ENCODE measurements at regions not wholly inside any gene's neighbourhood (a gene's known extent, or its start where the extent isn't known, plus 50 kb on each side); places are given as distances from the start of the nearest gene placed in this dataset.

DNA sequence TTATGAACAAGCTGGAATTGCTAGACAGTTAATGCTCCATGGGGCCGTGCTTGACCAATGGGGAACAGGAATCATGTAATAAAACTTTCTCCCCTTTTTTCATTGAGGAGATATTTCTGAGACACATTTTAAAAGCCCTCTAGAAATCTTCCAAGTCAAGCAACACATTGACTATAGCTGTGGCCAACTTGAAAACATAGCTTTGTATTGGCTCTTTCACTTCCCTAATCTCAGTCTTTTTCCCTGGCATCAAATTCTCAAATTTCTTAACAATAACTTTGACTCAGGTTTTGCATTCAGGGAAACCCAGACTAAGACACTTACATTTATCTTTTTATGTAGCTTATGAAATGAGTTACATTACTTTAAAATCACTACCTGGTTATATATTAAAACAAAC lies 947.1 kb upstream of the MBL2 start (continued):
- TF ChIP-seq, protein P1, sequence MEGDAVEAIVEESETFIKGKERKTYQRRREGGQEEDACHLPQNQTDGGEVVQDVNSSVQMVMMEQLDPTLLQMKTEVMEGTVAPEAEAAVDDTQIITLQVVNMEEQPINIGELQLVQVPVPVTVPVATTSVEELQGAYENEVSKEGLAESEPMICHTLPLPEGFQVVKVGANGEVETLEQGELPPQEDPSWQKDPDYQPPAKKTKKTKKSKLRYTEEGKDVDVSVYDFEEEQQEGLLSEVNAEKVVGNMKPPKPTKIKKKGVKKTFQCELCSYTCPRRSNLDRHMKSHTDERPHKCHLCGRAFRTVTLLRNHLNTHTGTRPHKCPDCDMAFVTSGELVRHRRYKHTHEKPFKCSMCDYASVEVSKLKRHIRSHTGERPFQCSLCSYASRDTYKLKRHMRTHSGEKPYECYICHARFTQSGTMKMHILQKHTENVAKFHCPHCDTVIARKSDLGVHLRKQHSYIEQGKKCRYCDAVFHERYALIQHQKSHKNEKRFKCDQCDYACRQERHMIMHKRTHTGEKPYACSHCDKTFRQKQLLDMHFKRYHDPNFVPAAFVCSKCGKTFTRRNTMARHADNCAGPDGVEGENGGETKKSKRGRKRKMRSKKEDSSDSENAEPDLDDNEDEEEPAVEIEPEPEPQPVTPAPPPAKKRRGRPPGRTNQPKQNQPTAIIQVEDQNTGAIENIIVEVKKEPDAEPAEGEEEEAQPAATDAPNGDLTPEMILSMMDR (IDR thresholded peaks at IDR 0.05 in 2 of 3, conservative IDR thresholded peaks at IDR 0.05 in 1 of 3; ENCODE audit: borderline replicate concordance in 1 of 3, insufficient read depth in 1 of 3, low read depth in 2 of 3, low read length in 2 of 3): no peak

DNA sequence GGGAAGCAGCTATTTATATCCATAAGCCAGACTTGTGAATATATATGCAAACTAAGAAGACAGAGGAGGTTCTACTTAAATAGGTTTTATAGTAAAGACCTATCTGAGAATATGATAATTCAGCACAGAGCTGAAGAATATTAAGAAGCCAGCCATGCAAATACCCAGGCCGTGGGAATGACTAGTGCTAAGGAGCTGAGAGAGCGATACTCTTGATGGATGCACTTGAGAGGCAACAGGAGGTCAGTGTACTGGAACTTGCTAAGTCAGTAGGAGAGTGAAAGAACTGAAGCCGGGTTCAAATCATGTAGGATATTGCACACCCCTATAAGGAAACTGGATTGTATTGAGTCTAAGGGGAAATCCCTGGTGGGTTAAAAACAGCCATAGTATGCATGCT lies 943.6 kb upstream of the MBL2 start:
- no peaks in the 10 kb centered on the region for H4K20me1 ChIP-seq (ENCODE audit: insufficient read depth)
- no peak overlapping the region for H3K4me3 ChIP-seq (replicated peaks in 1 of 2; ENCODE audit: low read depth in 1 of 2, low read length in 2 of 2)
- no peaks in the 10 kb centered on the region for H3K27me3 ChIP-seq (ENCODE audit: insufficient read depth, low read length)
- H2AFZ ChIP-seq (ENCODE audit: low read depth, low read length, poor library complexity, severe bottlenecking): no peak overlapping the region
- H3K4me2 ChIP-seq (ENCODE audit: low read length): no peak overlapping the region
- no peak for ATAC-seq
- ChIA-PET CTCF (no interaction called here), POLR2A (no interaction called here), RAD21 (ENCODE audit: low non-redundant PET in 1 of 2, low total read pairs in 2 of 2, uncharacterized antibody in 2 of 2, unreplicated experiment in 2 of 2) (no interaction called here)
- no peak for DNase-seq (ENCODE audit: low read depth, low spot score)
- no peak overlapping the region for H3K9ac ChIP-seq (ENCODE audit: low read length)
- peaks cover 14 to 18% of the 10 kb centered on the region in 2 experiments; a peak in 2 of 4 replicates for H3K9me3 ChIP-seq (ENCODE audit: control insufficient read depth in 1 of 2, insufficient read depth in 1 of 2, low read depth in 1 of 2, low read length in 2 of 2)
- H3K4me1 ChIP-seq (ENCODE audit: control insufficient read depth in 1 of 2, insufficient read depth in 2 of 2, low read length in 2 of 2): no peaks in the 10 kb centered on the region
- no peak overlapping the region for H3K27ac ChIP-seq (ENCODE audit: low read depth, low read length)
- TF ChIP-seq ELF1 (IDR thresholded peaks at IDR 0.05; ENCODE audit: borderline replicate concordance, low read depth) (no peak), RAD21 (IDR thresholded peaks at IDR 0.05; ENCODE audit: low read depth) (no peak), FOSL1 (IDR thresholded peaks at IDR 0.05; ENCODE audit: low read depth) (no peak), CEBPB (IDR thresholded peaks at IDR 0.05; ENCODE audit: low read depth) (no peak), CBX3 (IDR thresholded peaks at IDR 0.05; ENCODE audit: low read depth) (no peak)
- no peaks in the 10 kb centered on the region for H3K36me3 ChIP-seq (ENCODE audit: control insufficient read depth in 1 of 2, insufficient read depth in 2 of 2, low read length in 2 of 2)
- no TSS peak for BruUV-seq (replicated peaks)
- intact Hi-C loops (cut with micrococcal nuclease): no loop called here
- H3K79me2 ChIP-seq (ENCODE audit: insufficient read depth, low read length): no peaks in the 10 kb centered on the region
- H3K9me2 ChIP-seq (ENCODE audit: insufficient read depth): no peaks in the 10 kb centered on the region

DNA sequence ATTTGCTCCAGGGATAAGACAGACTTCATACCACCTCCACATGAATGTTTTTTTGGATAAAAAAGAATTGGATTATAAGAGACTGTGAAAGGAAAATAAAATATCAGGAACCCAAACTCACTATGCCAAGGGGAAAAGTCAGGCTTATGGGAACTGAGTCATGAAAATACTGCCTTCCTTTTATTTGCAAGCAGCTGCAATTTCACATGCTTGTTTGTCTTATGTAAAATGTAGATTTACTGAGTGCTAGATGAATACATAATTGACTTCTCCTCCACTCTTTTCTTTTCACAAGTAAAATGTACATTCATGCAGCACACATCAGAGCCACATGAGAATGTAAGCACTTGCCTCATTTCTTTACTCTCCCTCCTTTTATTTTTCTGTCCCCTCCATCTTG lies 940.8 kb upstream of the MBL2 start:
- no peaks in the 10 kb centered on the region for H3K9me2 ChIP-seq (ENCODE audit: insufficient read depth)
- no peaks in the 10 kb centered on the region for H3K4me1 ChIP-seq (ENCODE audit: control insufficient read depth in 1 of 2, insufficient read depth in 2 of 2, low read length in 2 of 2)
- H3K4me2 ChIP-seq (ENCODE audit: low read length): no peak overlapping the region
- ChIA-PET CTCF (no interaction called here), RAD21 (ENCODE audit: low non-redundant PET in 1 of 2, low total read pairs in 2 of 2, uncharacterized antibody in 2 of 2, unreplicated experiment in 2 of 2) (no interaction called here), POLR2A (no interaction called here)
- ATAC-seq (no peak), DNase-seq (ENCODE audit: low read depth, low spot score) (no peak)
- peaks cover 7 to 18% of the 10 kb centered on the region in 2 experiments; a peak in 2 of 4 replicates for H3K9me3 ChIP-seq (ENCODE audit: control insufficient read depth in 1 of 2, insufficient read depth in 1 of 2, low read depth in 1 of 2, low read length in 2 of 2)
- H3K9ac ChIP-seq (ENCODE audit: low read length): no peak overlapping the region
- no peaks in the 10 kb centered on the region for H3K36me3 ChIP-seq (ENCODE audit: control insufficient read depth in 1 of 2, insufficient read depth in 2 of 2, low read length in 2 of 2)
- H4K20me1 ChIP-seq (ENCODE audit: insufficient read depth): no peaks in the 10 kb centered on the region
- no TSS peak for BruUV-seq (replicated peaks)
- H3K27ac ChIP-seq (ENCODE audit: low read depth, low read length): no peak overlapping the region
- H3K4me3 ChIP-seq (replicated peaks in 1 of 2; ENCODE audit: low read depth in 1 of 2, low read length in 2 of 2): no peak overlapping the region
- H3K79me2 ChIP-seq (ENCODE audit: insufficient read depth, low read length): no peaks in the 10 kb centered on the region
- H3K27me3 ChIP-seq (ENCODE audit: insufficient read depth, low read length): no peaks in the 10 kb centered on the region
- intact Hi-C loops (cut with micrococcal nuclease): no loop called here
- no peak overlapping the region for H2AFZ ChIP-seq (ENCODE audit: low read depth, low read length, poor library complexity, severe bottlenecking)
- TF ChIP-seq, protein P2, sequence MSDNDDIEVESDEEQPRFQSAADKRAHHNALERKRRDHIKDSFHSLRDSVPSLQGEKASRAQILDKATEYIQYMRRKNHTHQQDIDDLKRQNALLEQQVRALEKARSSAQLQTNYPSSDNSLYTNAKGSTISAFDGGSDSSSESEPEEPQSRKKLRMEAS (IDR thresholded peaks at IDR 0.05): no peak
- TF ChIP-seq RAD21 (IDR thresholded peaks at IDR 0.05; ENCODE audit: low read depth) (no peak), CBX3 (IDR thresholded peaks at IDR 0.05; ENCODE audit: low read depth) (no peak), EGR1 (IDR thresholded peaks at IDR 0.05; ENCODE audit: low read depth) (no peak), SIN3A (IDR thresholded peaks at IDR 0.05; ENCODE audit: low read depth) (no peak), JUND (IDR thresholded peaks at IDR 0.05) (no peak), FOSL1 (IDR thresholded peaks at IDR 0.05; ENCODE audit: low read depth) (no peak), CEBPB (IDR thresholded peaks at IDR 0.05; ENCODE audit: low read depth) (no peak), YY1 (IDR thresholded peaks at IDR 0.05; ENCODE audit: extremely low read depth, insufficient replicate concordance, low read depth, low read length) (no peak), ZNF274 (IDR thresholded peaks at IDR 0.05; ENCODE audit: low read depth, low read length) (no peak), POLR2A (IDR thresholded peaks at IDR 0.05; ENCODE audit: borderline replicate concordance, extremely low read depth, insufficient read depth, insufficient read length) (no peak)
- TF ChIP-seq, protein P1 (IDR thresholded peaks at IDR 0.05 in 2 of 3, conservative IDR thresholded peaks at IDR 0.05 in 1 of 3; ENCODE audit: borderline replicate concordance in 1 of 3, insufficient read depth in 1 of 3, low read depth in 2 of 3, low read length in 2 of 3): no peak
